Middle frontal gyrus (tissue), 1 donor: ENCODE measurements at regions not wholly inside any gene's neighbourhood (a gene's known extent, or its start where the extent isn't known, plus 50 kb on each side); places are given as distances from the start of the nearest gene placed in this dataset.

Experiments
- DNase-seq: peaks from one replicate; pipeline ENCODE4 v3.0.0-alpha.2; 2015; ENCODE audit warnings: low spot score; ENCODE audit errors: extremely low spot score

DNA sequence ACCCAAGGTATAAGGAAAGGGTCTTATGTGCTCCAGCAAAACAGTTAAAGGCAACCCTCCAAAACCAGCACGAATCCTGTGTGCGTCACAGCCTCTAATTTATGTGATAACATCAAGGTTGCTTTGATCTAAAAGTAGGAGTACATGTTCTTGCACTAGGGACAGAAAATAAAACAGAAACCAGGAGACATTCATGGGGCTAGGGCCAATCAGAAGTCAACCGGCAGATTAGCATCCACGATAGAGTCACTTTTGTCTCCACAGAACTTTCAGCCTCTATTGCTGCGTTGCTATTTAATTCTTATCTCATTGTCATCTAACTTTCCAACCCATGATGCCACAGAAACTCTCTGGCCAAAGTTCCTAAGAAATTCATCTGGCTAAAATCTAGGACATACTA, 178.8 kb upstream of the PTCHD4 start:
- no peak for DNase-seq

DNA sequence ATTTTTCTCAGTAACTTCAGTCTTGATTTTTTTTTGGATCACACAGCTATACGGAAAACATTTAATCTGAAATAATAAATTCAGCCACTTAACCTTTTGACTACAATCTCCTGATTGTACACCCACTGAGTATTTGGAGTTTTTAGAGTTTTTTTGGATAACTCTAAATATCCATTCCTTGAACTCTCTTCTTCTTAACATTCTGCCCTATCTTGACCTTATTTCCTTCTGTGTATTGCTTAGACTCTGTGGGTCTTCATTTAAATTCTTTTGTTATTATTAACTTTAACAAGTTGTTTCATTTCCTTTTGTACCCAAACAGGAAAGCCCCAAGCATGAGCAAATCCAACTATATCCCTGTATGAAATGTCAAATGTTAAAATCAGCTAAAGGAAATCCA, 170.2 kb upstream of the PTCHD4 start:
- no peak for DNase-seq

DNA sequence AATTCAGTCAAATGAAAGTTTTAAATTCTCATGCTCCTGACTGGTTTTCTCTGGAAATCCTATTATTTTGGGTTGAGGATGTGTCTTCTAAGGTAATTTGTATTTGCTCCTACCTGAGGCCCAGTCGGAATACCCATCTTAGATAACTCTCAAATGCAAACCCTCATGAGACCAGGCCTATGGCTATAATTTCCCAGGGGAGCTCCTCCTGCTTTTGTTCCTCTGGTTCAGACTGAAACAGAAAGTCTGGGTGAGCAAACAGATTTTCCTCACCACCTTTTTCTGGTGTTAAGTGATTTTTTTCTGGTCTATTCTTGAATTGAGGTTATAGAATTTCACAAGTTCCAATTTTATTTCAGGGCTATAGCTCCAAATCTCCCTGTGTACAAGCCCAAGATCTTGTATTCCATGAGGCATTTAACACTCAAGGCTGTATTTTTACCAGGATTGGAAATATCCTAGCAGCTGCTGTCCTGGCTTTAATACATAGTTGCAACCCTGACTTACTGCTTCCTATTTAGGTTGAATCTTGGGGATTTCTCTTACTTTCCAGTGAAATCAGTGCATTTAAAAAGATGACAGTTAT, 169.1 kb upstream of the PTCHD4 start:
- peak; percentile 31 for DNase-seq

DNA sequence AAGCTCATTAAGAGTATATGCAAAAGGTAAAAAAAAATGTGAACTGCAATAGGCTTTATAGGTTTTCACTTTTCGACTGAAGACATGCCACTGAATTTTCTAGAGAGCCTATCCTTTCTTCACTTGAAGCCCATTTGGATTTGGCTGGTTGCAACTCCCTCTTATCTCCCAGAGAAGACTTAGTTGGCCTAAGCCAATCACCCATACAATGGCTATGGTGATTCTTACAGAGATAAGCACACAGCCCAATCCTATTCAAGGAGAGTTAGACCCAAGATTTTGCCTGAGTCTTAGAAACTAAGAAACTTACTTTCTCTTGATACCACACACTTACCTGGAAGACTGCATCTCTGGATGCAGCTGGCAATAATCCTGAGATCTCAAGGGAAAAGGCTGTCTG, 167.3 kb upstream of the PTCHD4 start:
- DNase-seq = no peak

DNA sequence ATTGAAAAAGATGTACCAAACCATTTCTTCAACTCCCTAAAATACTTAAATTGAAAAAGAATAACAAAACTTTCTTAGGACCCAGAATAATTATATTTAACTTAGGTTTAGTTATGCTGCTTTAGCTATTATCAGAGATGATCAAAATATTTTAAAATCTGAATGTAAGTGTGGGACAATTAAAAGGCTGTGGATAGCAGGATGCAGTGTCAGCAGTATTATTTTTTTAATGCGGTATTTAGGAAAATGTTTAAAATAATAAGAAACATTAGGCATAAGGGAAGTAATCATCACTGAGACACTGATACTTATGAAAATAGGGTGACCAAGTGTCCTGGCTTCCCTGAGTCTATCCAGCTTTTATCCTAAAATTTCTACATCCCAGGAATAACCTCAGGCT, 161.5 kb upstream of the PTCHD4 start:
- no peak for DNase-seq

DNA sequence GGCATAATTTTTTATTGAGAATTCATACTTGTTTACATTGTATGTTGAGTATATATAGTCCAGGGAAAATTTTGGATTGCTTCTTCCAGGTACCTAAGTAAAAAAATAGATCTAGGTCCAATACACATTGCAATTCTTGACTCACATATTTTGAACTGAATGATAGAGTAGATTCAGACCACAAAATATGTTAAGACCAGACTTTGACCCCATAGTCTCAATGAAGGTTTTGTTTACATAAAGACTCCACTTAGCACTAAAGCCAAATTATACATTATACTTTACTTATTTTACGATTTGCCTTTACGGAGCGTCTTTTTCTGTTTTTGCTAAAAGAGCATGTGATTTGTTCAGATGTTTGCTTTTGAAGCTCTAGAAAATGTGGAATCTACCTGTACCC, 144.1 kb upstream of the PTCHD4 start:
- no peak for DNase-seq

DNA sequence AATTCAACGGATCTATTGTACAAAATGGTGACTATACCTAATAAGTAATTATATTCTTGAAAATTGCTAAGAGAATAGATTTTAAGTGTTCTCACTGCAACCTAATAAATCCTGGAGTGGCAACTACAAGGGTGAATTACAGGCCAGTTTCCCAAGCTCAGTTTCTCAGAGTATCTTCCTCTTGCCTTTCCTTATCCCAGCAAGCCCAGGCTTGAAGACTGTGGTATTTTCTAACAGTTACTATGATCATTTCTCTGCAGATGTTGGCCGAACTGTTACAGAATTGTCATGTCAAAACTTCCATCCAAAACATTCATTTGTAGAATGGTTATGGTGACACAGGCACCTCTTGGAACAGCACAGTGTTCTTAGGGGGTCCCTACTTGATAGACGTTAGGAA, 138.1 kb upstream of the PTCHD4 start:
- DNase-seq = no peak

DNA sequence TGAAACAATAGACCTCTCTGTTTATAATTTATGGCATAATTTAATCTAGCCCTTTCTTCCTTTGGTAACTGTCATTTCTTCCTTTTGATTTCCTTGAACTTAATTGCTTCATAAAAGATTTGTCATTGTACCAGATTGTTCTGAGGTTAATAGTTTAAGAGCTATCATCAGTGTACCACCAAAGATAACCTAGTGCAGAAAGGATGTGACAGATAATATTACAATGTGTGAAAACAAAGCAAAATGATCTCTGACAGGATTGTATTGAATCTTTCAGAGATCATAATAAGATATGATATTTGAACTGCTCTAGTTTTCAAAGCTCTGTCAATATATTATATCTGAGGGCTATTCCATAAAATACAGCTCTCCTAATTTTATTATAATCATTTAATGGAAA, 132.1 kb upstream of the PTCHD4 start:
- DNase-seq = no peak

DNA sequence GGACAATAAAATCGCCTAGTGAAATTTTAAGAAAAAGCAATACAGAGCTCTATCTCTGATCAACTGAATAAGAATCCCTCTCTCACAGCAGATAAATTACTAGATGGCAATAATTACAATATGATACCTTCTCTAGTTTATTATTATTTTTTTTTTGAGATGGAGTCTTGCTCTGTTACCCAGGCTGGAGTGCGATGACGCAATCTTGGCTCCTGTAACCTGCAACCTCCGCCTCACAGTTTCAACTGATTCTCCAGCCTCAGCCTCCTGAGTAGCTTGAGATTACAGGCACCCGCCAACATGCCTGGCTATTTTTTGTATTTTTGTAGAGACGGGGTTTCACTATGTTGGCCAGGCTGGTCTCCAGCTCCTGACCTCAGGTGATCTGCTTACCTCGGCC, 129.3 kb upstream of the PTCHD4 start:
- DNase-seq = no peak

DNA sequence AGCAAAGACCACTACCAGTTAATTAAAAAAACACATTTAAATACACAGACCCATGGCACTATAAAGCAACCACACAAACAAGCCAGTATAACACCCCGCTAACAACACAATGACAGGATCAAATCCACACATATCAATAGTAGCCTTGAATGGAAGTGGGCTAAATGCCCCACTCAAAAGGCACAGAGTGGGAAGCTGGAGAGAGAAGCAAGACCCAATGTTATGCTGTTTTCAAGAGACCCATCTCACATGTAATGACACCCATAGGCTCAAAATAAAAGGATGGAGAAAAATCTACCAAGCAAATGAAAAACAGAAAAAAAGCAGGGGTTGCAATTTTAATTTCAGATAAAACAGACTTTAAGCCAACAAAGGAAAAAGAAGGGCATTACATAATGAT, 125.4 kb upstream of the PTCHD4 start:
- no peak for DNase-seq

DNA sequence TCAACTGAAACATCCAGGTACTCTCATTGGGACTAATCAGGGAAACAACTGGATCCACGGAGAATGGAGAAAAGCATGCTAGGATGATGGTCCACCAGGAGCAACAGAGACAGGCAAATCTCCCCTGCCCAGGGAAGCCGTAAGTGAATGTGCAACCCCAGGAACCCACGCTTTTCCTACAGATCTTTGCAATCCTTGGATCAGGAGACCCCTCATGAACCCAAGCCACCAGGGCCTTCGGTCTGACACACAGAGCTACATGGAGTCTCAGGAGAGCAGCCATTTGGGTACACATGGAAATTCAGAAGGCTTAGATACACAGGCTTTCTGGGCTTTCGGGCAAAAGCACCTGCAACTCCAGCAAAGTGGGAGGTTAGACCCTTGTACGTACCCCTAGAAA, 122.1 kb upstream of the PTCHD4 start:
- DNase-seq = no peak

DNA sequence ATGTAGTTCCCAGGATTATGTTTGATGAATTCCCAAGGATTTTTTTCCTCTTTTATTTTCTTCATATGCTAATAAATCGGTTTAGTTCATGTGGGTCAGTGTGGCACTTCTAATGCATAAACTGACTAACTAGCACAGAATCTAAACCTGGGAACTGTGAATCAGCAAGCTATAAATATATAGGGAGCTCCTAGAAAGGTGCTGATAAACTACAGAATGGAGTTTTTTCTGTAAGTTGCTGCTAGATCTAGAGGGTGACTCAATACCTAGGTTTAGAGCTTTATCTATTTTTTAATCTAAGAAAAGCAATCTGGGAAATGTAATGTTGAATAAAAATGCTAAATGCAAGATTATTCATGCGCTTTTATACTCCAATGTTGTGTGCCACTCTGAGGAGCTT, 118.8 kb upstream of the PTCHD4 start:
- DNase-seq = no peak

DNA sequence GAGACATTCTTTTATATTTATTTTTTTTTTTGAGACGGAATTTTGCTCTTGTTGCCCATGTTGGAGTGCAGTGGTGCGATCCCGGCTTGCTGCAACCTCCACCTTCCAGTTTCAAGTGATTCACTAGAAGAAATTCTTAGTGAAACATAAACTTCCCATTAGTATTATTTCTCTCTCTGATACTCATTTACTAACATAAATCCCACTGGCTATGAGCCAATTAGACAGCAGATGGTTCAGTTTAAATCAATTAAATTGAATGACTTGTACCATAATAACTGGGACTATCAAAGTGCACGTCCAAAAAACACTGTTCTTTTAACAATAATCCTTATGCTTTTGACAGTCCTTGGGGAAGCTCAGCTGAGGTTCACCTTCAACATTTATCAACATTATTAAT, 111.2 kb upstream of the PTCHD4 start:
- DNase-seq = no peak

DNA sequence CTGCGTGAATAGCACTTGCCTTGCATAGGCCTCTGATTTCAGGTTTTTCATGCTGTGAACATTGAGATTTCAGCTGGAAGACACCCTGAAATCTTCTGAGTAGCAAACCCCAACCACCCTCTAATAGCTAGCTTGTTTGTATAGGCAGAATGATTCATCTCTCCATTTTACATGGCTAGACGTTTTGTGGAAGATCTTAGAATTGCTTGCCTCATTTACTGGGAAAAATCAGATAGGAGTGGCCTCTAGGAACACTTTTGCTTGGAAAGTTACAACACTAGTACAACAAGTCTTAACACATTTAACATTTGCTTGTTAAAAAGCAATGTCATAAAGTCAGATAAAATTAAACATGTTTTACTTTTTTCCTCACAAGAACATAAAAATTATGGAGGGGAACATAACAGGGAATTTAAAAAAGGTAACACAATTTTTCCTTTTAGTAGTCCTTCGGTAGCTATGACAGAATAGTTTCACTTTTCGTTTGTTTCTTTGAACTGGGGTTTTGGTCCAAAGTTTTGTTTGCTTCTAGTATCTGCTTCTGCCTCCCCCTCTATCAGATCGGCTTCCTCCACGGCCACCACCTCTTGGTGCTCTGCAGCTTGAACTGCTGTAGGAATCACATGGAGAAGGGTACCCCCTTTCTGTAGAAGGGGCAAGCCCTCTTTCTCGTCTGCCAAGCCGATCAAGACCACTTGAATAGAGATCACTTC, 102.2 kb upstream of the PTCHD4 start:
- no peak for DNase-seq

DNA sequence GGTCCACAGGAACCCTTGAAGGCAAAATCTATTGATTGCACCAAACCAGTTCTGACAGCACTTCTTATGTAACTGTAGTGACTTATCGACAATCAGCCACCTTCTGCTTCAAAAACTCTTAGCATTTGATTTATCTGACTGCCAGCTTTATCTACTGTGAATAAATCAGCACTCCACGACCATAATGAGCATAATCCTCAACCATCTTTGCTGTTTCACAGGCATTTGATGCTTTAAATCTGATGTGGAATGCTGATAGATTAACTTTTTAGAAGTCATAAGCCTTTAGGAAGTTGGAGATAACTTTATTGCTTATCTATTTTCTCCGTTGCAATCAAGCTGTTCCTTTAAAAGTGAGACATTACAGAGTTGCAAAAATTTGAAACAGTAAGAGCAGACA, 101.5 kb upstream of the PTCHD4 start:
- DNase-seq = no peak

DNA sequence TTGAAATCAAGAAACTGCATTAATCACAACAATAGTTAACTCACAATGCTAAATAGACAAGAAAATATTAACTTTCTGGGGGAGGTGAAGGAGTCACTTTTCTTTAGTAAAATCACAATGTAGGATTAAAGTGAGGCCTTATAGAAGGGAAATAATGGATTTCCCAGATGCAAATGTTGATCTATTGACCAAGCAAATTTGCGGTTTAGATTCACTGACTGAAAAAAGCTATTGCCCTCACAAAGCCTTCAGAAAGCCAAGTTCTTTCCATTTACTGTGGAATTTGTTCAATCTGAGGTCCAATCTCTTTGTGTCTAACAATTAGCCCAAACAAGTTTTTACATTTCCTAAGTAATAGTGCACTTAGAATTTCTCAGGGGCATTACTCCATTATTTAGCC, 95.1 kb upstream of the PTCHD4 start:
- DNase-seq = no peak

DNA sequence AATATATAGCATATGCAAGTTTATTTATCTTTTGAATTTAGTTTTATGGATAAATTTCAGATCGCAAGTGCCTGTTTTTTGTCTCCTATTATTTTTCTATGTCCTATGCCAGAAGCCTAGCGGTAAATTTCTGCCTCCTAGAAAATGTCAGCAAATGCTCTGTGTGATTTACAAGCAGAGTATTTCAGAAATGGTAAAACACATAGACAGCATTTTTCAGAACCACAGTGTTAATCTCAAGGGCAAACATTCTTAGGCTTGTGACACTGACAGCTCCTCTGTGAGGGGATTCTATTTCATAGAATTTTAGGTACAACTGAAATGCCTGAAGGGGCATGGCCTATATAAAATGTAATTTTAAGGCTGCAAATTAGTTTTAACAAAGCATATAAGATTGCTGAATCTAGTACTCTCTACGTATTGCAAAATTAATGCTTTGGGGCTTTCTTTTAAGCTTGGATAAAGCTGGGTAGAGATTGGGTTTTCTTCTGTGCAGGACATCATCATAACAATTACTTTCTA, 89.9 kb upstream of the PTCHD4 start:
- DNase-seq = no peak

DNA sequence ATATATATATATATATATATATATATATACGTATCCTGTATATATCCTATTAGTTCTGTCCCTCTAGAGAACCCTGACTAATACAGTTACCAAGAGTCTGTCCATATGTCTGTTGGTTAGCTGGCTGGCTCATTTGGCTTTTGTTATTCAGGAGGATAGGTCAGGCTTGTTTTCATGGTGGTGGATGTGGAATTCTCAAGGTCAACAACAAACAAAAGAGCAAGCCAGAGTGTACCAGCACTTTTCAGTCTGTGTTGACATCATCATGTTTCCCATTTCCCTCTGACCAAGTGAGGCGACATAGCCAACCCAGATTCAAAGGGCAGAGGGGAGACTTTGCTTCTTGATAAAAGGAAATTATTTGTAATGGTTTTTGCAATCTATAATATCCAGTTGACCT, 88.5 kb upstream of the PTCHD4 start:
- DNase-seq = no peak

DNA sequence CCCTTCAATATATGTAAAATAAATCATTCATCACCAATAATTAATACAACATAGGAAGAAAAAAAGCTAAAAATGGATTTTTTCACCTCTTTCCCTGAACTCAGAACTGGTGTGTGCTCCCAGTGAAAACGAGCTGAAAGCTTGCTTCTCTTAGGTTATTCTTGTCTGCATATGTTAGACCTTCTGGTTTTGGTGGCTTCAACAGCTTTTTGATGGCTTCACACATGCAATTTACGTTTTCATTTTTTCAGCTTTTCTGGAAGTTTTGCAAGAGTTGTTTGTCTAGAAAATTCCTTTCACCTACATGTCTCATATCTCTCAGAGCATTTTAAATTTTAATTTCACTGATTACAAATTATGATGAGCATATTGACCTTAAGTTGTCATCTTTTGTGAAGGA, 86.9 kb upstream of the PTCHD4 start:
- DNase-seq = no peak

DNA sequence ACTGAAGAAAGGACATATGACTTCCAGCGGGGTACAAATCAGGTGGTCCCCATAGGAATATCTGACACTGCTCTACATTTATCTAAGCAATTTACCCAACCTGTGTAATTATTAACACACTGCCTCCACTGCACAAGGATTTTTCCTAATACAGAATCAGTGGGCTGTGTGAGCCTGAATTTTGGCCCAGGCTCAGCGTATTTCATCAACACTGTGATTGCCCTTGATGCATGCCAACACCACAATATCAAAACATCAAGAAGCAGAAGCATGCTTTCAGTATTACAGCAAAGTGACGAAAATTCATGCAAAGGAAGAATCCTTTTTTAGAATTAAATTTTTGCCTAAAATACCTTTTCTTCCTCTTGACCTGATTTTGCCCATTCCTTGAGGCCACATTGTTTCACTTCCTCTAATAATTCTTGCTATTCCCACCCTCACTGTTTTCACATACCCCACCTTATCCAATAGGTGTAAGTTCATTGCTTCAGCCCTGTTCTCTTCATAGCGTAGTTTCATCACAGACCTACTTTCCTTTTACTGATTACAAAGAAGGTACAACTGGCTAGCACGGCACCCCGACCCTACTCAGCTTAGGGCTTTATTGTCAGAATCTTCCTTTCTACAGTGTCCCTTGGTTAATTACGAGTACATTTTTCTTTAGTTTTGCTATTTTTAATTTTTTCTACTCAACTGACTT, 83.7 kb upstream of the PTCHD4 start:
- DNase-seq = no peak

DNA sequence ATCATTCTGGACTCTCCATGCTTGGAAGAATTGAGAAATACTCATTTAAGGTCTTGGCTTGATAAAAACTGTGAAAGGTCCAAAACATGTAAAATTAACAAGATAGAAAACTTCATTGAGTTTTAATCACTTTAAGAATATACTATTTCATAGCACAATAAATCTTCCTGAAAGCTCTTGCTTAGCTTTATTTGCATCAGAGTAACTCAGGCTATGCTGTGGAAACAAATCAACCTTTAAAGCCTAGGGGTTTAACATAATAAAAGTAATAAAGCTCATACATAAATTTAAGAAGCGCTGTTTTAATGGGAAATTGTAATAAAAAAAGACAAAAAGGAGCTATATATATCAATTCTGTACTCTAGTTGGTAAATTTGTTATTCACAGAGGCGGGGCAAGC, 77.2 kb upstream of the PTCHD4 start:
- DNase-seq = no peak

DNA sequence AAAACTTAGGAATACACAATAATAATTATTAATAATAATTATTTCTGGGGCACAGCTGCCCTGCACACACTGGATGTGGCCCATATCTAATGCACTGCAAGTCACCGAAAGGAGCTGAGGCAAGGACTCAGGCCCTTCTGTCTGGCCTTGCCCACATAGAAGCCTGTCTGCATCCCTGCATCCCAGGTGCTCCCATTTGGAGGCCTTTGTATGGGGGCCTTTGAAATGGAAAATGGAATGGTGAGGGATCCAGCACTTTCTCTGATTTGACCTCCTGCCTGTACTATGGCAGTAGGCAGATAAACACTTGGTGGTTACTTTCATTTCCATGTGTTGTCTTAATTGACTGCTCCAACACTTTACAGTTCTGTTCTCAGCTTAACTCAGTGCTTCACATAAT, 75.7 kb upstream of the PTCHD4 start:
- DNase-seq = no peak

DNA sequence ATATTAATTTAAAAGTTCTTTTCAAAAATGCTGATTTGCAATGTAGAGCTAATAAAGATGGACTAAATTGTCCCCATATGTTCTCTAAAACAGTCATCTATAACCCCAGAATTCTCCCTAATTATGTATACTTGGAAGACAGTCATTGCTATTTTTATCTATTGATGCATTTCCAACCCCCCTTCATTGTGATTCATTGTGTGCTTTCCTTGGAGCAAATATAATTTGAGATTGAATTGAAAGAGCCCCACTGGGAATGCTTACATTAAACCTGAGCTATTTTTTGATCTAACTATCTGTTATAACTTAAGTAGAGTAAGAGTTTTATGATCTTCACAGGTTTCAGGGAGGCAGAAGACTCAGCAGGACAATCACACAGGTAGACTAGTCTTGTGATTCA, 73.7 kb upstream of the PTCHD4 start:
- no peak for DNase-seq
